ENCODE measurements at regions not wholly inside any gene's neighbourhood (a gene's known extent, or its start where the extent isn't known, plus 50 kb on each side); places are given as distances from the start of the nearest gene placed in this dataset.

DNA sequence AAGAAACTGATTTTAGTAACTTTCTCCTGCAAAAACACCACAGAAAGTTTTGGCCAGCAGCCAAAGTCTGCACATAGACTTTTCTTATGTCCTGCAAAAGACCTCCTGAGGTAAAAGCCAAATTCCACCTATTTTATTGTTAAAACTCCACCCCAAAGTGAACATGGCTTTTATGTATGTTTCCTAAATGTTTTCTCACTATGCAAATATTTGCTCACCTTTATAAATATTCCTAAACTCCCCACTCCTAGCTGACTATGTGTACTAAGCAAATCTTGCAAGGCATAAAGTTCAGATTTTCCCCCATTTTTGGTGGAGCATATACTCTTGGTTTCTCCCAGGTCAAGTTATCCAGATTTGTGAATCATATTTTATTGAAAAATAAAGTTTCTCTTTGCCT lies 446.2 kb downstream of the DNAH5 start:
- Histone ChIP-seq H4K20me1 (replicated peaks; ENCODE audit: insufficient read depth) (no peaks in the 10 kb centered on the region), H3K4me1 (ENCODE audit: insufficient read depth) (no peaks in the 10 kb centered on the region), H3K27ac (ENCODE audit: low read depth) (no peak overlapping the region), H3K36me3 (ENCODE audit: insufficient read depth) (no peaks in the 10 kb centered on the region), H3K4me2 (no peak overlapping the region), H2AFZ (no peak overlapping the region), H3K9me2 (ENCODE audit: insufficient read depth) (peaks cover 5% of the 10 kb centered on the region; the same call in 1 of the 2 replicates), H3K79me2 (replicated peaks; ENCODE audit: insufficient read depth) (no peaks in the 10 kb centered on the region), H3K27me3 (ENCODE audit: insufficient read depth) (no peaks in the 10 kb centered on the region), H3K4me3 (no peak overlapping the region), H3F3A (replicated peaks; ENCODE audit: low read depth) (no peaks in the 10 kb centered on the region)
- Mint-ChIP-seq H3K27ac (no peak overlapping the region), H3K36me3 (ENCODE audit: low read depth) (no peaks in the 10 kb centered on the region), H3K27me3 (ENCODE audit: insufficient read depth, low read depth, poor library complexity) (peaks cover 2% of the 10 kb centered on the region), H3K4me1 (no peaks in the 10 kb centered on the region), H3K4me3 (no peak overlapping the region), H3K9me3 (no peaks in the 10 kb centered on the region)
- ATAC-seq (no peak), DNase-seq (ENCODE audit: low spot score) (no peak)
- TF ChIP-seq STAT1 (IDR thresholded peaks at IDR 0.05; ENCODE audit: unreplicated experiment) (no peak), REST (IDR thresholded peaks at IDR 0.05; ENCODE audit: unreplicated experiment) (no peak), ZNF114 (CRISPR knock-in tag; IDR thresholded peaks at IDR 0.05) (no peak), EZH2phosphoT487 (IDR thresholded peaks at IDR 0.05; ENCODE audit: unreplicated experiment) (no peak), CTCF (conservative IDR thresholded peaks at IDR 0.05; ENCODE audit: low read depth in 2 of 2) (no peak), JUNB (IDR thresholded peaks at IDR 0.05; ENCODE audit: unreplicated experiment) (no peak), EZH2 (IDR thresholded peaks at IDR 0.05; ENCODE audit: low read depth, unreplicated experiment) (no peak), POLR2AphosphoS5 (IDR thresholded peaks at IDR 0.05; ENCODE audit: low read depth) (no peak), ZNF331 (CRISPR knock-in tag; IDR thresholded peaks at IDR 0.05; ENCODE audit: low read depth) (no peak), NANOG (IDR thresholded peaks at IDR 0.05; ENCODE audit: borderline replicate concordance) (no peak), CREB1 (CRISPR knock-in tag; IDR thresholded peaks at IDR 0.05; ENCODE audit: low read depth) (no peak)
- TF ChIP-seq, protein P1, sequence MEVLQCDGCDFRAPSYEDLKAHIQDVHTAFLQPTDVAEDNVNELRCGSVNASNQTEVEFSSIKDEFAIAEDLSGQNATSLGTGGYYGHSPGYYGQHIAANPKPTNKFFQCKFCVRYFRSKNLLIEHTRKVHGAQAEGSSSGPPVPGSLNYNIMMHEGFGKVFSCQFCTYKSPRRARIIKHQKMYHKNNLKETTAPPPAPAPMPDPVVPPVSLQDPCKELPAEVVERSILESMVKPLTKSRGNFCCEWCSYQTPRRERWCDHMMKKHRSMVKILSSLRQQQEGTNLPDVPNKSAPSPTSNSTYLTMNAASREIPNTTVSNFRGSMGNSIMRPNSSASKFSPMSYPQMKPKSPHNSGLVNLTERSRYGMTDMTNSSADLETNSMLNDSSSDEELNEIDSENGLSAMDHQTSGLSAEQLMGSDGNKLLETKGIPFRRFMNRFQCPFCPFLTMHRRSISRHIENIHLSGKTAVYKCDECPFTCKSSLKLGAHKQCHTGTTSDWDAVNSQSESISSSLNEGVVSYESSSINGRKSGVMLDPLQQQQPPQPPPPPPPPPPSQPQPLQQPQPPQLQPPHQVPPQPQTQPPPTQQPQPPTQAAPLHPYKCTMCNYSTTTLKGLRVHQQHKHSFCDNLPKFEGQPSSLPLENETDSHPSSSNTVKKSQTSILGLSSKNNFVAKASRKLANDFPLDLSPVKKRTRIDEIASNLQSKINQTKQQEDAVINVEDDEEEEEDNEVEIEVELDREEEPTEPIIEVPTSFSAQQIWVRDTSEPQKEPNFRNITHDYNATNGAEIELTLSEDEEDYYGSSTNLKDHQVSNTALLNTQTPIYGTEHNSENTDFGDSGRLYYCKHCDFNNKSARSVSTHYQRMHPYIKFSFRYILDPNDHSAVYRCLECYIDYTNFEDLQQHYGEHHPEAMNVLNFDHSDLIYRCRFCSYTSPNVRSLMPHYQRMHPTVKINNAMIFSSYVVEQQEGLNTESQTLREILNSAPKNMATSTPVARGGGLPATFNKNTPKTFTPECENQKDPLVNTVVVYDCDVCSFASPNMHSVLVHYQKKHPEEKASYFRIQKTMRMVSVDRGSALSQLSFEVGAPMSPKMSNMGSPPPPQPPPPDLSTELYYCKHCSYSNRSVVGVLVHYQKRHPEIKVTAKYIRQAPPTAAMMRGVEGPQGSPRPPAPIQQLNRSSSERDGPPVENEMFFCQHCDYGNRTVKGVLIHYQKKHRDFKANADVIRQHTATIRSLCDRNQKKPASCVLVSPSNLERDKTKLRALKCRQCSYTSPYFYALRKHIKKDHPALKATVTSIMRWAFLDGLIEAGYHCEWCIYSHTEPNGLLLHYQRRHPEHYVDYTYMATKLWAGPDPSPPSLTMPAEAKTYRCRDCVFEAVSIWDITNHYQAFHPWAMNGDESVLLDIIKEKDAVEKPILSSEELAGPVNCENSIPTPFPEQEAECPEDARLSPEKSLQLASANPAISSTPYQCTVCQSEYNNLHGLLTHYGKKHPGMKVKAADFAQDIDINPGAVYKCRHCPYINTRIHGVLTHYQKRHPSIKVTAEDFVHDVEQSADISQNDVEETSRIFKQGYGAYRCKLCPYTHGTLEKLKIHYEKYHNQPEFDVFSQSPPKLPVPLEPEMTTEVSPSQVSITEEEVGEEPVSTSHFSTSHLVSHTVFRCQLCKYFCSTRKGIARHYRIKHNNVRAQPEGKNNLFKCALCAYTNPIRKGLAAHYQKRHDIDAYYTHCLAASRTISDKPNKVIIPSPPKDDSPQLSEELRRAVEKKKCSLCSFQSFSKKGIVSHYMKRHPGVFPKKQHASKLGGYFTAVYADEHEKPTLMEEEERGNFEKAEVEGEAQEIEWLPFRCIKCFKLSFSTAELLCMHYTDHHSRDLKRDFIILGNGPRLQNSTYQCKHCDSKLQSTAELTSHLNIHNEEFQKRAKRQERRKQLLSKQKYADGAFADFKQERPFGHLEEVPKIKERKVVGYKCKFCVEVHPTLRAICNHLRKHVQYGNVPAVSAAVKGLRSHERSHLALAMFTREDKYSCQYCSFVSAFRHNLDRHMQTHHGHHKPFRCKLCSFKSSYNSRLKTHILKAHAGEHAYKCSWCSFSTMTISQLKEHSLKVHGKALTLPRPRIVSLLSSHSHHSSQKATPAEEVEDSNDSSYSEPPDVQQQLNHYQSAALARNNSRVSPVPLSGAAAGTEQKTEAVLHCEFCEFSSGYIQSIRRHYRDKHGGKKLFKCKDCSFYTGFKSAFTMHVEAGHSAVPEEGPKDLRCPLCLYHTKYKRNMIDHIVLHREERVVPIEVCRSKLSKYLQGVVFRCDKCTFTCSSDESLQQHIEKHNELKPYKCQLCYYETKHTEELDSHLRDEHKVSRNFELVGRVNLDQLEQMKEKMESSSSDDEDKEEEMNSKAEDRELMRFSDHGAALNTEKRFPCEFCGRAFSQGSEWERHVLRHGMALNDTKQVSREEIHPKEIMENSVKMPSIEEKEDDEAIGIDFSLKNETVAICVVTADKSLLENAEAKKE (CRISPR knock-in tag; IDR thresholded peaks at IDR 0.05) = no peak
- TF ChIP-seq, protein P2, sequence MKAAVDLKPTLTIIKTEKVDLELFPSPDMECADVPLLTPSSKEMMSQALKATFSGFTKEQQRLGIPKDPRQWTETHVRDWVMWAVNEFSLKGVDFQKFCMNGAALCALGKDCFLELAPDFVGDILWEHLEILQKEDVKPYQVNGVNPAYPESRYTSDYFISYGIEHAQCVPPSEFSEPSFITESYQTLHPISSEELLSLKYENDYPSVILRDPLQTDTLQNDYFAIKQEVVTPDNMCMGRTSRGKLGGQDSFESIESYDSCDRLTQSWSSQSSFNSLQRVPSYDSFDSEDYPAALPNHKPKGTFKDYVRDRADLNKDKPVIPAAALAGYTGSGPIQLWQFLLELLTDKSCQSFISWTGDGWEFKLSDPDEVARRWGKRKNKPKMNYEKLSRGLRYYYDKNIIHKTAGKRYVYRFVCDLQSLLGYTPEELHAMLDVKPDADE (IDR thresholded peaks at IDR 0.05) = no peak

Measured in GM23338 (cell line).